HG02763 (cell line): ENCODE measurements at regions not wholly inside any gene's neighbourhood (a gene's known extent, or its start where the extent isn't known, plus 50 kb on each side); places are given as distances from the start of the nearest gene placed in this dataset.

Experiments
- ATAC-seq: cut with Tn5 transposase; IDR thresholded peaks from one replicate; pipeline ENCODE4 v1.9.1; 2021; ENCODE audit warnings: mild to moderate bottlenecking, moderate library complexity; ENCODE audit not compliant: unreplicated experiment

DNA sequence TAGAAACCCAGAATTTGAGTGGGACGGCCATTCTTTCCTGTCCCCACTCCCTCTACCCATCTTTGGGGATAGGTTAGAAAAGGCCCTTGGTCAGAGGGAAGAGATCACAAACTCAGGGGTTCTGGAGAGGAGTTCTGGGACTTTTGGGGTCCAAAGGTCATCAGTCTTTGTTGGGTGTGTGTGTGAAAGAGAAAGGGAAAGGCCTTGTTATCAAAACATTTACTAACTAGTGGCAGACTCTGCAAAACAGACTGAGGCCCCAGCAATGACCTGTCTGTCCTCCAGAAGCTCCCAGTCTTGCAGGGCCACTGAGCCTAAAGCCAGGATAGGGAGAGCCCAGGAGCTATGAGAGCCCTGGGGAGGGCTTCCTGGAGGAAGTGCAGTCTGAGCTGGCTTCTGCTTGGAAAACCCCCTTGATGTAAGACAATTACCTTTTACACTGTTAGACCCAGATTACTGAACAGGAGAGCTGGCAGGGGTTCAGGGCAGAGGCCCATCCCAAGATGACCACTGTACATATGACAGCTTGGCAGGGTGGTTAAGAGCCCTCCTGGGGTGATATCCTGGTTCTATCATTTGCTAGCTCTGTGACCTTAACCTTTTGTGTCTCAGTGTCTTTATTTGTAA, 429.1 kb upstream of the CCDC196 start:
- ATAC-seq: no peak

- ATAC-seq: no peak
Observed at GRCh38 chr14:66065188-66065587, 421.0 kb upstream of the CCDC196 start.

DNA sequence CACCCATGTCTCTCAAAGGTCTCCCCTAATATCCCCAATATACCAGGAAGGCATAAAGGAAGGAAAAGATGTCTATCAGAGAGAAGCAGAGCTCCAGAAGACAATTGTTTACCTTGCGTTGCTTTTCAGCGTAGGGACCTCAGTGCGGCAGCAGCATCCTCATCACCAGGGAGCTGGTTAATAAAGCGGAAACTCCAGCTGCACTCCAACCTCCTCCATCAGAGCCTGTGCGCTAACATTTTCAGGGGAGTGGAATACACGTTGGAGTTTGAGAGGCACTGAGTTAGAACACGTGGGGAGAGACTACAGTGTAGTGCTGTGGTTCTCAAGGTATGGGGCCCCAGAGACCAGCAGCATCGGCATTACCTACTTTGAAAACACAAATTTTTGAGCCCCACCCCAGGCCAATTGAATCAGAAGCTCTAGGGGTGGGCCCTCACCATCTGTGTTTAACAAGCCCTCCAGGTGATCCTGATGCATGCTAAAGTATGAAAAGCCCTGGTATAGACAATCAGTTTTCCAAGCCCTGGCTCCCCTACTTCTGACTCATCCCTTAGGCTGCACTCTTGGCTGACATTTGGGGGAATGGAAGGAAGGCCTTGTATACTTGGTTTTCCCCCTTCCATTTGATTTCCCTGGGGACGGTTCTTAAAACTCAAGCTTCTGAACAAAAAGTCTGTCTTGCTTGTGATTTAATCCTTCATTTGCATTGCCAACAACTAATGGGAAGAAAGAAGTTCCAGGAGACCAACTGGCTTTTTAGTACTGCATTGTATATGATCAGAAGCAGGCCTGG, 419.0 kb upstream of the CCDC196 start:
- no peak for ATAC-seq

DNA sequence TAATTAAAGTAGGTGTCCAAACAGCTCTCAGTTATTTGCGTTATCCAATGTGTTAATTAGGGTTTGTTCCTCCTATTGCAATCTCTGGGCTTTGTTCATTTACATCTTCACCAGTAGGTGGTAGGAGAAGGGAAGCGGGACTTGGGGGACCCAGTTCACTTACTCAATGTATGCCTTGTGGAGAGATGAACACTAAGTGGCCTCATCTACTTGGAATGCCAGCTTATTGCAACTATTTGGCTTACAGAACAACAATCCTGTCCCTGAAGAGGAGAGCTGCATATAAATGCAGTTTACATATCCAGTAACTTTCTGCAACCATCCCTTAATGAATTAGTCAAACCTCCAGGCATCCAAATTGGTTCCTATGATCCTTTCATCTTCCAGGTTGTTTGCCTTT, 417.1 kb upstream of the CCDC196 start:
- no peak for ATAC-seq

DNA sequence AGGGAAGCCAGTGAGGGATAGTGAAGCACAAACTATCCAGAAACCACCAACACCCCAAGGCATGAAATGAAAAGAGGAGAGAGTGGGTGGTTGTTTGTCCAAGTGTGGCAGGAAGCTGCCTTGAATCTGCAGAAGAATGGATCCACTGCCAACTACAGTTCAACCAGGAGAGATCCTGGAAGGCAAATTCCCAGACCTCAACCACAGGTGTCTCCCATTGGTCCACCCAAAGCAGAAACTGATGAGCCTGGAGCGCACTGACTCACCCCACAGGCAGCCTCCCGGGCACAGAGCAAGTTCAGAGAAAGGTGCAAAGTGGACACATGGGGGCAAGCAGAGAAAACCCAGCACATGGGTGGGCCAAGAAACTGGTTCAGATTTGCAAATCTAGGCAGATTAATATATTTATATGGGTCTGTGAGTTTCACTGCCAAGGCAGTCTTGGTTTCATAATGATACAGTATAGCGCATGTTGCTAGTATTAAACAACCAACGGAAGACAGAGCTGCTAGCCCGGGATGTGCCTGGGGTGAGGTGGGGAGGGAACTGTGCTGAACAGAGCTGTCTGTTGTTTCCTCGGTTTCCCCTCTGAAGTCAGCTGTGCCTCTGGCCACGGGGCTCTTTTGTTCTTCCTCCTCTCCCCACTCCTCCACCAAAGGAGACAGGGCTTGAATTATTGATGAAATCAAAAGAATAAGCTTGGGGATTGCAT, 416.2 kb upstream of the CCDC196 start:
- no peak for ATAC-seq

GRCh38 chr14:66070542-66071319, 415.4 kb upstream of the CCDC196 start:
- no peak for ATAC-seq

GRCh38 chr14:66072190-66073084, 413.7 kb upstream of the CCDC196 start:
- no peak for ATAC-seq

DNA sequence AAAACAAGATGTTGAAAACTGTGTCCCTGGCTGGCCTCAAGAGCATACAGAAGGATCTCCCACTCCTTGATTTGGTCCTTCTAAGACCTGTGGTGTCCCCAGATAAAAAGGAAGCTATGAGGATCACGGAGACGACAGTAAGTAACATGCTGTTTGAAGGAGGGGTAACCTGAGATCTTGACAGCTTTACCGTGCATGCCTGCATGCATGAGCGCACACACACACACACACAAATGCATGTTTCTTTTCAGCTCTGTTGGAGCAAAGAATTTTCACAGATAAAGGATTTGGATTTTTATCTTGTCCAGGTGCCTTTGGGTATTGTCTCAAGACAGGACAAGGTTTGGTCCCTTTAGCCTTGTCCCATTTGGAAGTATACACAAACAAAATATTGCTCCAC, 411.6 kb upstream of the CCDC196 start:
- ATAC-seq: no peak

GRCh38 chr14:66076176-66076575, 410.0 kb upstream of the CCDC196 start:
- no peak for ATAC-seq

DNA sequence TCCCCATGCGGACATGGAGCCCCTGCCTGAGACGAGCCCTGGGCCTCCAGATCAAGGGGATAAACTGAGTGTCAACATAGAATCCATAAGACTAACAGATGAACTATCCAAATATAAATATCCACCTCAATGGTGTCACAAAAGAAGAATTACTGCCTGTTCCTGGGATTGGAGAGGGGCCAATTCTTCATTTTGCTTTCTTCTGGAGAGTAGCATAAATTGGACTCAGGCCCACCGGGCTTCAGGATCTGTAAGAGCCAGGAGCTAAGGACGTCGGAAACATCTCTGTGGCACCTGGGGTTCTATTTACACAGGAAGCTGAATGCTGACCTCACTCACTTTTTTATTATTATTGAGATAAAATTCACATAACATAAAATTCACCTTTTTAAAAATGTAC, 408.2 kb upstream of the CCDC196 start:
- ATAC-seq: no peak

GRCh38 chr14:66081594-66082376, 404.4 kb upstream of the CCDC196 start:
- no peak for ATAC-seq

GRCh38 chr14:66085224-66085623, 400.9 kb upstream of the CCDC196 start:
- ATAC-seq: no peak

DNA sequence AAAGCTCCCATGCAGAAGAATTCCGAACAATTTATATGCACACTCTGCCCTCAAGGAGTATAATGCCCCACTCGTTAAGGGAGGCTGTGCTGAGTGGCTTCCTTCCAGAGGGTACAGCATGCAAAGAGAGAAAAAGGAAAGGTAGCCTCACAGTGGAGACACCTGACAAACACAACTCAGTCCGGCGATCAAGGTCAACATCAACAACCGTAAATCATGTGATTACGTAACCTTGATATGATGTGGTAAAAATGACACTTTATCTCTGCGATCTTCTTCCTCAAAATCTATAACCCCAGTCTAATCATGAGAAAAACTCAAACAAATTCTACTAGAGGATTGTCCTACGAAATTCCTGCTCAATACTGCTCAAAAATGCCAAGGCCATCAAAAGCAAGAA, 400.5 kb upstream of the CCDC196 start:
- ATAC-seq: no peak

DNA sequence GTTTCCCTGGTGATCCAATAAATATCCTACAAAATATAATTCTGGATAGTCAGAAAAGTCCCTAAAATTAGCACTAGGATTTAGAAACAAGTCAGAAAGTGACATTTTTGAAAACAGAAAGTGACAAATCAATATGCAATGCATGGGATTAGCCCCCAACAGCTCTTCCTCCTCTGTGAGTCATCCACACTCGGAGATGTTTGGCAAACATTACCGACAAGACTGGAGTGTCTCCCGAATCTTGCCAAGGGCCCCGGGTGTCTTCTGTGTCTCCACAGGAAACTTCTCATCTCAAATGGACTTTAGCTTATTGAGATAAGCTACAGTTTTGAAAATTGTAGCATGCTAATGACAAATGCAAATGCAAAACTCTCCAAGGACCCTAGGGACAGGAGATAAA, 398.9 kb upstream of the CCDC196 start:
- ATAC-seq: no peak

GRCh38 chr14:66088656-66089055, 397.5 kb upstream of the CCDC196 start:
- ATAC-seq: no peak

DNA sequence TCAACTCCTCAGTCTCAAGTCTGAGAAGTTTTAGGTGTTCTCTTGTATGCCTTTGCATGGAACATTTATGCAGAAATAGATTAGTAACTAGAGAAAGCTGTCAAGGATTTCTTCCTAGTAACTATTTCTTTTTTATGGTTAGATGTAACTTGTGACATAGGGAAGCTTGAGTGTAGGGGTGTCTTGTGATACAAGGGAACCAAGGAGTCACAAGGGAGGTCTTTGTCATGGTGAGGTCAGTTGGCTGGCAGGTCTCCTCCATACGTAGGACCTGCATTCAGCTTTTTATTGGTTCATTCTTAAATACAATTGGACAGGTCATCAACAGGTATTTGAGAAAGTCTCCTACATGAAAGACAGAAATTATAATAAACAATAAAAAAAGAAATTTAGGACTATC, 394.0 kb upstream of the CCDC196 start:
- no peak for ATAC-seq

DNA sequence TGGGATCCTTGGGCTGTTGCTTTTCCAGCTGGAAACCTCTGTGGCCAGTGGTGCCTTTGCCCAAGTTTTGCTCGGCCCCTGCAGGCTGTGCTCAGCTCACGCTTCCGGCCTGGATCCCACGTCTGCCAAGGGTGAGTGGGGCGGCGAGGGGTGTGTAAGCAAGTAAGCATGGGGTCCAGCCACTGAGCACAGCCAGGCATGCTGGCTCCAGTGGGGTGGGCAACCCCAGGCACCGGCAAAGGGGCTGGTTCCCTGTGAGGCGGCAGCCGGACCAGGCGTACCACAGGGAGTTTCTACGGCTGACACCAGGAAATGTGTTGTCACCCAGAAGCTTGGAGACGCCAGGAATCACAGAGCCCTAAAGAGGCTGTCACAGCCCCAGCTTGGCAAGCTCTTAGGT, 393.4 kb upstream of the CCDC196 start:
- no peak for ATAC-seq

GRCh38 chr14:66094001-66094727, 392.0 kb upstream of the CCDC196 start:
- no peak for ATAC-seq

DNA sequence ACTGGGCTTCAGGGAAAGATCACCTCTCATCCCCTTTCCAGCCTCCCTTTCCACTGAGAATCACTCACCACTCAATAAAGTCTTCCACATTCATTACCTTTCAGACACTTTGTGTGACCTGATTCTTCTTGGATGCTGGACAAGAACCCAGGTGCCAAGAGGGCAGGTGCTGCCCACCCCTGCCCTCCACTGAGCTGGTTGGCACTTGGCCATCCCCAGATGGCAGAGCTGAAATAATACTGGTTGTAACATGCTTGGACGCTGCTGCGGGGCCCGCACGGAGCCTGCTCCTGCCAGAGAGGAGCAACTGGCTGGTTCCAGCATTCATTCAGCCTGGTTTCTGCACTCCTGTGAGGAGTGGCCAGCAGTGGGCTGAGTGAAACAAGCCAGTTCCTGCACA, 386.7 kb upstream of the CCDC196 start:
- ATAC-seq: no peak
